ENCODE measurements at regions not wholly inside any gene's neighbourhood (a gene's known extent, or its start where the extent isn't known, plus 50 kb on each side); places are given as distances from the start of the nearest gene placed in this dataset.

DNA sequence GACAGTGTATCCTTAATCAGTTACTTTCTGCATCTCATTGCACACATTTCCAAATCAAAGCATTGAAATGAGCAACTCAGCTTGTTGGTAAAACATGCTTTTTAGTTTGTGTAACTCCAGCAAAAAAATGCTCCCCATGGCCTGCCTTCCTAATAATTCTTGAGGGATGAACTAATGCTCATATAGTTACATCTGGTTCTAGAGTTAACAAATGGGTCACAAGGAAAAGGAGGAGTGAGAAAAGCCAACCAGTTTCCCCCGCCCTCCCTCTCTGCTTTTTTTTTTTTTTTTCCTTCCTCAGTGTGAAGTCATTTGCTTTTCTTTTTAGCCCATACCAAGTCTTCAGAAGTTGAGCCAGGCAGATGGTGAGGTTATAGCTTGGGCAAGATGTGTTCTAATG is 231.7 kb downstream of the MTX2 start:
- TF ChIP-seq CTCF (tag by site-specific recombination; IDR thresholded peaks at IDR 0.05) (no peak), TCF7L2 (IDR thresholded peaks at IDR 0.05; ENCODE audit: borderline replicate concordance, low read depth, low read length) (no peak), KLF10 (tag by site-specific recombination; IDR thresholded peaks at IDR 0.05) (no peak), GFI1B (tag by site-specific recombination; IDR thresholded peaks at IDR 0.05) (no peak), PRDM4 (tag by site-specific recombination; IDR thresholded peaks at IDR 0.05) (no peak)
